ENCODE measurements at regions not wholly inside any gene's neighbourhood (a gene's known extent, or its start where the extent isn't known, plus 50 kb on each side); places are given as distances from the start of the nearest gene placed in this dataset.
"Not testable (repeated sequence)": the region's sequence is repeated elsewhere in the genome, so short reads cannot be mapped to it uniquely, and the experiment has no call there.

- no peak for DNase-seq (ENCODE audit: low spot score)
- TF ChIP-seq CTCF (IDR thresholded peaks at IDR 0.05; ENCODE audit: extremely low read depth, missing control alignments) = no peak
These were observed 172.2 kb downstream of the TBX15 start for GRCh38 chr1:118815909-118816308.

DNA sequence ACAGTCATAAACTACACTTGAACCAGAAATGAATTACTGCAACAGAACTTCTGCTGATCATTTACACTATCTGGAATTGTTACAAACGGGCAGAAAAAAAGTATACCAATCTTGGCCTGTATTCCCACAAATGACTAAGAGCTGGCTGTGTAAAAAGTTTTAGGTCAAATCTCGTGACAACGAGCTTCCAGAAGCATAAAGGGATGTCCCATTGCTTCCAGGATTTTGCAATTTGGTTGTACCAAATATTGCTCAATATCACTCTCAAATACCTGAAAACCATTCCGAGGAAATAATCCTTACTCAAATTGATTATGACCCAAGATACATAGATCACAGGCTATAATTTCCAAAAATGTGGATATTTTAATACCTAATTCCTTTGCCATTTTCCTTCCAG, 175.6 kb downstream of the TBX15 start:
- DNase-seq (ENCODE audit: low spot score) = no peak

DNA sequence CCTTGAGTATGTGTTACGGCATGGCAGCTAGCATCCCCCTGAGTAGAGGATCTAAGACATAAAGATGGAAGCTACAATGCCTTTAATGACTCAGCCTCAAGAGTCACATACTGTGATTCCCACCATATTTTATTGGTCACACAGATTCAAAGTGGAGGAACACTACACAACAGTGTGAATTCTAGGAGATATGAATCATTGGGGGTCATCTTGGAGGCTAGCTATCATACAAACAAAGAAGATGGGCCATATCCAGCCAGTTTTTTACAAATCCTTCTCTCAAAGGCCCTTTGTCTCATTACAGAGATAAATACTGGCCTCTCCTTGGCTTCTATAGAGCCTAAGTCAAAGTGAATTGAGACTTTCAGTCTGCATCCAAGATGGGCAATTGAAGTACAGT, 177.0 kb downstream of the TBX15 start:
- DNase-seq (ENCODE audit: low spot score) = no peak
- no peak for TF ChIP-seq CTCF (IDR thresholded peaks at IDR 0.05; ENCODE audit: extremely low read depth, missing control alignments)

More for the DNA sequence above, 175.6 kb downstream of the TBX15 start:
- TF ChIP-seq CTCF (IDR thresholded peaks at IDR 0.05; ENCODE audit: extremely low read depth, missing control alignments) = no peak

DNA sequence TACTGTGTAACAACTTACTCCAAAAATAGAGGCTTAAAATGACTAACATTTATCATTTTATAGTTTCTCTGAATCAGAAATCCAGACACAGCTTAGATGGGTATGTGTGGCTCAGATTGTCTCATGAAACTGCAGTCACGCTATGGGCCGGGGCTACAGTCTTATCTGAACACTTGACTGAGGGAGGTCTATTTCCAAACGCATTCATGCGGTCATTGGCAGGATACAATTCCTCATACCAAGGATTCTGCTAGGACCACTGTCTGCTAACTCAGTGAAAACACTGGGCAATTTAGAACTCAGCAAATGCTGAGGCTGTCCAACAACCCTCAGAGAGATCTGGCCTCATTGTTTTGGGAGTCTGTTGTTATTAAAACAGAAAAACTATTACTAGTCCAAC, 178.6 kb downstream of the TBX15 start:
- no peak for TF ChIP-seq CTCF (IDR thresholded peaks at IDR 0.05; ENCODE audit: extremely low read depth, missing control alignments)
- no peak for DNase-seq (ENCODE audit: low spot score)

GRCh38 chr1:118803128-118803527, 185.0 kb downstream of the TBX15 start:
- not testable (repeated sequence) for DNase-seq (ENCODE audit: low spot score)

- no peak for TF ChIP-seq CTCF (IDR thresholded peaks at IDR 0.05; ENCODE audit: extremely low read depth, missing control alignments)
- no peak for DNase-seq (ENCODE audit: low spot score)
These were observed 196.9 kb downstream of the TBX15 start for GRCh38 chr1:118791094-118791691.

DNA sequence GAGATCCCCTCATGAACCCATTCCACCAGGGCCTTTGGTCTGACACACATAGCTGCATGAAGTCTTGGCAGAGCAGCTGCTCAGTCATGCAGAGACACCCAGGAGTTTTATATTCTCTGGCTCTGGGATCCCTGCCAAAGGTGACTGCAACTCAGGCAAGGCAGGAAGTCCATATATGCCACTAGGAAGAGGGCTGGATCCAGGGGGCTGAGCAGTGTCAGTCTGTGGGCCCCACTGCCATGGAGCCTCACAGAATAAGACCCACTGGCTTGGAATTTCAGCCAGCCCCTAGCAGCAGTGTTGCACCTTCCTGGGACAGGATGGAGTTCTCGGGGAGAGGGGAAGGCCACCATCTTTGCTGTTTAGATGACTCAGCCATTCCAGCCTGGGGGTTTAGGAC, 199.7 kb downstream of the TBX15 start:
- no peak for DNase-seq (ENCODE audit: low spot score)
- TF ChIP-seq CTCF (IDR thresholded peaks at IDR 0.05; ENCODE audit: extremely low read depth, missing control alignments) = no peak

GRCh38 chr1:118786454-118787155, 201.5 kb downstream of the TBX15 start:
- TF ChIP-seq CTCF (IDR thresholded peaks at IDR 0.05; ENCODE audit: extremely low read depth, missing control alignments) = no peak
- no peak for DNase-seq (ENCODE audit: low spot score)

Data from GM20000 (cell line).